Right renal pelvis (tissue), 4 donors: ENCODE measurements at regions not wholly inside any gene's neighbourhood (a gene's known extent, or its start where the extent isn't known, plus 50 kb on each side); places are given as distances from the start of the nearest gene placed in this dataset.
"Not testable (repeated sequence)": the region's sequence is repeated elsewhere in the genome, so short reads cannot be mapped to it uniquely, and the experiment has no call there.

ENCODE experiments used
- DNase-seq, 4 donors: peaks; one replicate each; pipeline ENCODE4 v3.0.0-alpha.2; 2013; ENCODE audit warnings: low read depth in 4 of 4, low spot score in 3 of 4, missing footprints in 1 of 4

DNA sequence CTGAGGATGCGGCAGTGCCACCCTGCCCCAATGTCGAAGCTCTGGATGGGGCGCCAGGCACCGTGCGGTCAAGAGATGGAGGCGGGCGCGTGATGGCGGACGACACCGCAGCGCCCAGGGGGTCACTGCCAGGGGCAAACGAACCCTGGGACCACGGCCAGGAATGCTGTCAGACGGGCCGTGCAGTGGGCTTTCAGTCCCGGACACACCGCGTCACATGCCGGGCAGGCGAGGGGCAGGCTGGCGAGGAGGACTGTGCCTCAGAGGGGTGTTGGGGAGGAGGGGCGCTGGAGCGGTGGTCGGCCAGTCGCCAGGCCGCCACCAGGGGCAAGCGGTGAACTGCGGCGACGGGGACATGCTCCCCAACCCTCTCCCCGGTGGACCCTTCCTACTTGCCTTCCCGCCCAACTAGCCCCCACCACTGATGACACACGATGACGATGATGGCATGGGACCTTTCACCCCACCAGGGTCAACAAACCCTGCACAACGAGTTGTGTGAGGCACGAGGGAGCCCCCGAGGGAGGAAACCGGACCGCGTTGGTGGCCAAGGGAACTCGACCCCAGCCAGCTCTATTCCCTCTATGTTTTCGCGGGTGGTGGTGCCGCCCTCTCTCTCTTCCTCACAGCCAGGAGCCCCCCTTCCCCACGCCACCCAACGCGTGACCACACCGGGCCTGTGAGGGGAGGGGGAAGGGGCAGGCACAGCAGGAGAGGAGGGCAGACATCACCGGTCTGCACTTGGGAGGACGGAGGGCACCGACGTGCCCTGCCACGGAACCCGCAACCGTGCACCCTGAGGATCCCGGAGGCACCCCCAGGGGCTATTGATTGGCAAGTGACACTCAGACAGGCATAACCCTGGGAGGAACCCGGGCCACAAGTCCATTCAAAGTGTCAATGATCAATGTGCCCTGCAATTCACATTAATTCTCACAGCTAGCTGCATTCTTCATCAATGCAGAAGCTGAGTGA is 1960.9 kb upstream of the DEFB115 start:
- DNase-seq = no peak

DNA sequence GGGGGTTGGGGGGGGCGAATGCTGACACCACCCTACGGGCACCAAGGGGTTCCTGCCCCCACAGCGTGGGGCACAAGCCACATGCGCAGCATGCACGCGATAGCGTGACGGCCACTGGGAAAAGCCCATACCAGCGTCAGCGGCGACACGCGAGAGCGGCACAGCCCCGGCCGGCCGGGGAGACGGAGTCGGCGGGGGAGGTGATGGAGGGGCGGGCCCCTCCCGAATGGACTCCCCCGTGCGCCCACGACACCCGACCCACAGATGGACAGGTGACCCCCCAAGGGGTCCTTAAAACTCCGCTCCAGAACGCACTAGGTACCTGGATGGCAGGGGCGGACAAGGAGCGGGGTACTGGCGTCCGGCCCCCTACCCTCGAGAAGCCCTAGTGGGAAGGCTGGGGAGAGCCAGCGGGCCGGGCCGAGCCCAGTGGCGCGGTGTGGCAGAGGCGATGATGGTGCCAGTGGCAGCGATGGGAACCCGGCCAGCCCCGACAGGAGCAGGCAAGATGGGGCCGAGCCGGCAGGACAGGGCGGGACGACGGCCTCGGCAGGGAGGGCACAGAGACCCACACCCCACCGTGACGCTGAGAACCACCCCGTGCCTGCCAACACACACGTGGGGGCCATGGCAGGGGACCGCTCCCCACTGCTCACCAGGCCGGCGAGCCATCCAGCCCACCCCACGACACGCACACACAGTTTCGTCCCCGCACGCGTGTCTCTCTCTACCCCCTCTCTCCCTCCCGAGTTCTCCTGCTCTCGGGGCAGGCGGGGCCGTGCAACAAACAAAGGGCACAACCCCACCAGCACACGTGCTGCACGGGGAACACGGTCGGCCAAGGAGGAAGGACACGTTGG is 1959.8 kb upstream of the DEFB115 start:
- DNase-seq = no peak

GRCh38 chr20:29298271-29298590 is 1959.2 kb upstream of the DEFB115 start:
- DNase-seq = no peak

DNA sequence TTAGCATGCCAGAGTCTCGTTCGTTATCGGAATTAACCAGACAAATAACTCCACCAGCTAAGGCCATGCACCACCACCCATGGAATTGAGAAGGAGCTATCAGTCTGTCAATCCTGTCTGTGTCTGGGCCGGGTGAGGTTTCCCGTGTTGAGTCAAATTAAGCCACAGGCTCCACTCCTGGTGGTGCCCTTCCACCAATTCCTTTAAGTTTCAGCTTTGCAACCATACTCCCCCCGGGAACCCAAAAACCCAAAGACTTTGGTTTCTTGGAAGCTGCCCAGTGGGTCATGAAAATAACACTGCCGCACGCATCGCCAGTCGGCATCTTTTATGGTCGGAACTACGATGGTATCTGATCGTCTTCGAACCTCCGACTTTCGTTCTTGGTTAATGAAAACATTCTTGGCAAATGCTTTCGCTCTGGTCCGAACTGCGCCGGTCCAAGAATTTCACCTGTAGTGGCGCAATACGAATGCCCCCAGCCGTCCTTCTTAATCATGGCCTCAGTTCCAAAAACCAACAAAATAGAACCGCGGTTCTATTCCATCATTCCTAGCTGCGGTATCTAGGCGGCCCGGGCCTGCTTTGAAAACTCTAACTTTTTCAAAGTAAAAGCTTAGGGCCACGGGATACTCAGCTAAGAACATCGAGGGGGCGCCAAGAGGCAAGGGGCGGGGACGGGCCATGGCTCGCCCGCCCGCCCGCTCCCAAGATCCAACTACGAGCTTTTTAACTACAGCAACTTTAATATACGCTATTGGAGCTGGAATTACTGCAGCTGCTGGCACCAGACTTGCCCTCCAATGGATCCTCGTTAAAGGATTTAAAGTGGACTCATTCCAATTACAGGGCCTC is 1958.5 kb upstream of the DEFB115 start:
- DNase-seq = no peak

GRCh38 chr20:29299811-29300578 is 1957.5 kb upstream of the DEFB115 start:
- no peak for DNase-seq

GRCh38 chr20:29300579-29301551 is 1956.6 kb upstream of the DEFB115 start:
- DNase-seq = no peak

- no peak for DNase-seq
Observed at GRCh38 chr20:29301624-29302259, 1955.7 kb upstream of the DEFB115 start.

GRCh38 chr20:29302979-29303644 is 1954.4 kb upstream of the DEFB115 start:
- no peak for DNase-seq

DNA sequence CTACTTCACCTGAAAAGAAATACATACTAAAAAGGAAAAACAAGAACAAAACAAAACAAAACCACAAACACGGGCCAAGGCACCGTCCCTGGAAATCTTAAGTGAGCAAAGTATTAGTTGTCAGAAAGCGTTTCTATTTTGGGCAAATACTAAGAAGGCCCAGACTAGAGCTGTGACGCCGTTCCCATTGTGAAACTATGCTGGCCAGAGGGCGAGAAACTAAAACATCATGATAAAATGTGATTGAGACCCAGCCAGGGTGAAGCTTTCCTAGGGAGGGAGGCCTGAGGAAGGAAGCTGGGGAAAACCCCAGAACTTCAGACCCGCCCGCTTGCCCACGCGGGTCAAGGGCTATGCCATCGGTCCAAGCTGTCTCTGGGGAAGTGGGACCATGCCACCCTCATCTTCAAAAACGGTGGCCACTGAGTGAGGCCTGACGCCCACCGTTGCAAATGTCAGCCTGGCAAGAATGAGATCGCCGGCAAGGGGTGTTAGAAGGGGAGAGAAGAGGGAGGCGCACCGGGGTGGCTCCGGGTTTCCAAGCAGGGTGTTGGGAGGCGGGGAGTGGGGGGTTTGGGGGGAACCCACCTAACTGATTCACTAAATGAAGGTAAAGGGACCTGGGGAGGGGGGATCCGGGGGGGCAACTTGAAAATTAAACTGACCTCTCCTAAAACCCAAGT is 1950.9 kb upstream of the DEFB115 start:
- no peak for DNase-seq

GRCh38 chr20:29307484-29307883 is 1950.0 kb upstream of the DEFB115 start:
- not testable (repeated sequence) for DNase-seq

DNA sequence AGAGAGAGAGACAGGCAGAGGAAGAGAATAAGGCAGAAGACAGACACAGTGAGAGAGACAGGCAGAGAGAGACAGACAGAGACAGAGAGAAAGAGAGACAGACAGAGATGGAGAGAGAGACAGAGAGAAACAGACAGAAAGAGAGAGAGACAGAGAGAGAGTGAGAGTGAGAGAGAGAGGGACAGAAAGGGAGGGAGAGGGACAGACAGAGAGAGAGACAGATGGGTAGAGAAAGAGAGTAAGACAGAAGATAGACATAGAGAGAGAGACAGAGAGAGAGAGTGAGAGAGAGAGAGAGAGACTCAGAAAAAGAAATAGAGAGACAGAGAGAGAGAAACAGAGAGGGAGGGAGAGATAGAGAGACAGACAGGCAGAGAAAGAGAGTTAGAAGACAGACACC is 1948.5 kb upstream of the DEFB115 start:
- DNase-seq = not testable (repeated sequence)

DNA sequence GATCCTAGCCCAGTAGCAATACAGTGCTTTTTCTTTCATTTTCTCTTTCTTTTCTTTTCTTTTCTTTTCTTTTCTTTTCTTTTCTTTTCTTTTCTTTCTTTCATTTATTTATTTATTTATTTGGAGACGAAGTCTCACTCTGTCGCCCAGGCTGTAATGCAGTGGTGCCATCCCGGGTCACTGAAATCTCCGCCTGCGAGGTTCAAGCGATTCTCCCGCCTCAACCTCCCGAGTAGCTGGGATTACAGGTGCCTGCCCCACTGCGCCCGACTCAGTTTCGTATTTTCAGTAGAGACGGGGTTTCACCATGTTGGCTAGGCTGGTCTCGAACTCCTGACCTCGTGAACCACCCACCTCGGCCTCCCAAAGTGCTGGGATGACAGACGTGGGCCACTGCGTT is 1948.0 kb upstream of the DEFB115 start:
- DNase-seq = not testable (repeated sequence)

- DNase-seq = not testable (repeated sequence)
Observed at GRCh38 chr20:29311046-29311445, 1946.4 kb upstream of the DEFB115 start.

DNA sequence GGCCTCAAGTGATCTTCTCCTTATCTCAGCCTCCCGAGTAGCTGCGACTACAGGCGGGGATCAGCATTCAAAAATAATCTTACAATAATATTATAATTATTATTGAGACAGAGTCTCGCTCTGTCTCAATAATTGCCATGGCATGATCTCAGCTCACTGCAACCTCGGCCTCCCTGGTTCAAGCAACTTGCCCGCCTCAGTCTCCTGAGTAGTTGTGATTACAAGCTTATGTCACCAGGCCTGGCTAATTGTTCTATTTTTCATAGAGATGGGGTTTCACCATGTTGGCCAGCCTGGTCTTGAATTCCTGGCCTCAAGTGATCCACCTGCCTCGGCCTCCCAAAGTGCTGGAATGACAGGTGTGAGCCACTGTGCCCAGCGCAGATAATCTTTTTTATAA is 1944.8 kb upstream of the DEFB115 start:
- DNase-seq = not testable (repeated sequence)

DNA sequence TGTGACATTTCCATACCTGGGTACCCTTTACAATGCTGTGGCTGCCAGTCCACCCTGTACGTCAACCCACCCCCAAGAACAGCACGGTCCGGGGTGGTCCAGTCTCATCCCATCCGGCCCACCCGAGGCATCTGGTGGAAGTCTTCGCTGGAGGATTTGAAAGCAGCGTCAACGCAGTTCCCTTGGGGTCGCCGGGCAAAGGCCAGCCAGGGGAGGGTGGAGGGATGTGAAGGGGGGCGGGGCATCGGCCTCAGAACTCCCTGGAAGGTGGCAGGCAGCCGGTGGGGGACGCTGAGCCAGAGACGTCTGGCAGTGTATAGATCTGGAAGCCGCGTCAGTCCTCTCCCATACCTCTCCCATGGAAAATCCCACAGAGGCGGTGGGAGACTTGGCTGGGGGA is 1944.0 kb upstream of the DEFB115 start:
- no peak for DNase-seq

DNA sequence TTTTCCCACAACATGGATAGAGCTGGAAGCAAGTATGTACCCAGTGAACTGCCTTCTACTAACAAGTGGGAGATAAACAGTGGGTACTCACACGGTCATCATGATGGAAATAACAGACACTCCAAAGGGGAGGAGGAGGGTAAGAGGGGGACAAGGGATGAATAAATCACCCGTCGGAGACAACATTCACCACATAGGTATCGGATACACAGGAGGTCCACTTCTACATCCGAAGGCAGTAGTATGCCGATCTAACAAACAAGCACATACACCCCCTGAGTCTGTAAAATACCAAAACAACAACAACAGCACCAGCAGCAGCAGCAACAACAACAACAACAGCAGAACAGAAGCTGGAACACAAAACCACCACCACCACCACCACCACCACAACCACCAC is 1943.2 kb upstream of the DEFB115 start:
- no peak for DNase-seq

GRCh38 chr20:29318871-29319461 is 1938.5 kb upstream of the DEFB115 start:
- no peak for DNase-seq
